ENCODE measurements at regions not wholly inside any gene's neighbourhood (a gene's known extent, or its start where the extent isn't known, plus 50 kb on each side); places are given as distances from the start of the nearest gene placed in this dataset.
A peak's percentile ranks its signal among the peaks of the same experiment; 100 is the strongest.

GRCh38 chr4:123288309-123289025 is 108.1 kb upstream of the SPRY1 start:
- H3K27ac Mint-ChIP-seq = peak overlapping the region in 1 of 2 donors; percentile 34
- H3K27me3 Mint-ChIP-seq (ENCODE audit: low read depth in 2 of 2) = peaks cover 8 to 10% of the 10 kb centered on the region in 2 donors
- intact Hi-C loops (cut with micrococcal nuclease) = no loop called here
- peaks cover 42 to 65% of the 10 kb centered on the region in 2 donors for H3K4me1 Mint-ChIP-seq
- peaks cover 9% of the 10 kb centered on the region for H3K9me3 ChIP-seq (ENCODE audit: control insufficient read depth, insufficient read depth, low read length)
- peak in 1 of 2 donors; percentile 14 for DNase-seq
- H3K4me3 Mint-ChIP-seq = peak overlapping the region; percentile 71
- no peak overlapping the region for H3K4me3 ChIP-seq (ENCODE audit: low read length)
- TF ChIP-seq, protein P1, sequence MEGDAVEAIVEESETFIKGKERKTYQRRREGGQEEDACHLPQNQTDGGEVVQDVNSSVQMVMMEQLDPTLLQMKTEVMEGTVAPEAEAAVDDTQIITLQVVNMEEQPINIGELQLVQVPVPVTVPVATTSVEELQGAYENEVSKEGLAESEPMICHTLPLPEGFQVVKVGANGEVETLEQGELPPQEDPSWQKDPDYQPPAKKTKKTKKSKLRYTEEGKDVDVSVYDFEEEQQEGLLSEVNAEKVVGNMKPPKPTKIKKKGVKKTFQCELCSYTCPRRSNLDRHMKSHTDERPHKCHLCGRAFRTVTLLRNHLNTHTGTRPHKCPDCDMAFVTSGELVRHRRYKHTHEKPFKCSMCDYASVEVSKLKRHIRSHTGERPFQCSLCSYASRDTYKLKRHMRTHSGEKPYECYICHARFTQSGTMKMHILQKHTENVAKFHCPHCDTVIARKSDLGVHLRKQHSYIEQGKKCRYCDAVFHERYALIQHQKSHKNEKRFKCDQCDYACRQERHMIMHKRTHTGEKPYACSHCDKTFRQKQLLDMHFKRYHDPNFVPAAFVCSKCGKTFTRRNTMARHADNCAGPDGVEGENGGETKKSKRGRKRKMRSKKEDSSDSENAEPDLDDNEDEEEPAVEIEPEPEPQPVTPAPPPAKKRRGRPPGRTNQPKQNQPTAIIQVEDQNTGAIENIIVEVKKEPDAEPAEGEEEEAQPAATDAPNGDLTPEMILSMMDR (IDR thresholded peaks at IDR 0.05) = no peak
- H3K27ac ChIP-seq (ENCODE audit: low read length) = no peak overlapping the region
- ATAC-seq = peak; percentile 77 to 97 (median 79)
- WGBS (ENCODE audit: insufficient coverage) = 42% methylated on average over 3 of the region's 3 CpGs
- H3K36me3 ChIP-seq (ENCODE audit: control insufficient read depth, insufficient read depth, low read length) = no peaks in the 10 kb centered on the region
- H3K36me3 Mint-ChIP-seq = peaks cover 17% of the 10 kb centered on the region
- peaks cover 6% of the 10 kb centered on the region for H3K4me1 ChIP-seq (ENCODE audit: control insufficient read depth, insufficient read depth, low read length)
- H3K9me3 Mint-ChIP-seq = peaks cover 2 to 7% of the 10 kb centered on the region in 2 donors
- H3K27me3 ChIP-seq (ENCODE audit: control insufficient read depth, insufficient read depth, low read length) = no peaks in the 10 kb centered on the region

- Mint-ChIP-seq H3K9me3 (peaks cover 2 to 7% of the 10 kb centered on the region in 2 donors), H3K36me3 (peaks cover 17% of the 10 kb centered on the region), H3K27ac (no peak overlapping the region), H3K4me3 (no peak overlapping the region), H3K4me1 (peaks cover 39 to 62% of the 10 kb centered on the region in 2 donors), H3K27me3 (ENCODE audit: low read depth in 2 of 2) (peaks cover 0 to 18% of the 10 kb centered on the region in 2 donors)
- ATAC-seq = no peak
- intact Hi-C loops (cut with micrococcal nuclease) = no loop called here
- Histone ChIP-seq H3K36me3 (ENCODE audit: control insufficient read depth, insufficient read depth, low read length) (no peaks in the 10 kb centered on the region), H3K27me3 (ENCODE audit: control insufficient read depth, insufficient read depth, low read length) (no peaks in the 10 kb centered on the region), H3K27ac (ENCODE audit: low read length) (no peak overlapping the region), H3K4me3 (ENCODE audit: low read length) (no peak overlapping the region), H3K4me1 (ENCODE audit: control insufficient read depth, insufficient read depth, low read length) (peaks cover 10% of the 10 kb centered on the region), H3K9me3 (ENCODE audit: control insufficient read depth, insufficient read depth, low read length) (peaks cover 9% of the 10 kb centered on the region)
- TF ChIP-seq, protein P1 (IDR thresholded peaks at IDR 0.05) = no peak
- peak in 1 of 2 donors; percentile 24 for DNase-seq
Observed at GRCh38 chr4:123291329-123291728, 105.3 kb upstream of the SPRY1 start.

DNA sequence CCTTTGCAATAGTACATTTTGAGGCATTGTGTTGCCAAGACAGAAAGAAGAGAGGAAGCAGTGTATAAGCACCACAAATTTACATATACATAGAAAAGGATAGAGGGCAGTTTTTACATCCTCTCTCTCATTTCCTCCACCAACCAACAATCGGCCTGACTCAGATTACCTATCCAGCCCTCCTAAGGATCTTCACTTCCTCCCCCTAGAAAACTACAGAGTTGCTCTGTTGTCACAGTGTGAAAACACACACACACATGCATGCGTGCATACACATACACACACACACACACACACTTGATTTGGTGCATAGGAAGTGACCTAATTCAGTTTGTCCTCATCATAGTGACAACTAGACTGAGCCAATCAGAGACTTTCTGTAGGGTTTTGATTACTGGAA is 98.8 kb upstream of the SPRY1 start:
- Mint-ChIP-seq H3K27me3 (ENCODE audit: low read depth in 2 of 2) (peaks cover 0 to 8% of the 10 kb centered on the region in 2 donors), H3K4me3 (no peak overlapping the region), H3K9me3 (no peaks in the 10 kb centered on the region), H3K27ac (no peak overlapping the region), H3K4me1 (peaks cover 53 to 65% of the 10 kb centered on the region in 2 donors), H3K36me3 (no peaks in the 10 kb centered on the region)
- Histone ChIP-seq H3K9me3 (ENCODE audit: control insufficient read depth, insufficient read depth, low read length) (peaks cover 2% of the 10 kb centered on the region), H3K4me3 (ENCODE audit: low read length) (no peak overlapping the region), H3K27ac (ENCODE audit: low read length) (no peak overlapping the region), H3K27me3 (ENCODE audit: control insufficient read depth, insufficient read depth, low read length) (no peaks in the 10 kb centered on the region), H3K4me1 (ENCODE audit: control insufficient read depth, insufficient read depth, low read length) (peaks cover 16% of the 10 kb centered on the region), H3K36me3 (ENCODE audit: control insufficient read depth, insufficient read depth, low read length) (no peaks in the 10 kb centered on the region)
- 60% methylated on average over 2 of the region's 2 CpGs for WGBS (ENCODE audit: insufficient coverage)
- TF ChIP-seq, protein P1 (IDR thresholded peaks at IDR 0.05) = no peak
- DNase-seq = no peak
- intact Hi-C loops (cut with micrococcal nuclease) = no loop called here
- ATAC-seq = peak; percentile 52

- H3K27me3 Mint-ChIP-seq (ENCODE audit: low read depth in 2 of 2) = peaks cover 0 to 8% of the 10 kb centered on the region in 2 donors
- intact Hi-C loops (cut with micrococcal nuclease) = no loop called here
- Histone ChIP-seq H3K27me3 (ENCODE audit: control insufficient read depth, insufficient read depth, low read length) (no peaks in the 10 kb centered on the region), H3K4me1 (ENCODE audit: control insufficient read depth, insufficient read depth, low read length) (peaks cover 16% of the 10 kb centered on the region), H3K9me3 (ENCODE audit: control insufficient read depth, insufficient read depth, low read length) (no peaks in the 10 kb centered on the region), H3K36me3 (ENCODE audit: control insufficient read depth, insufficient read depth, low read length) (no peaks in the 10 kb centered on the region), H3K4me3 (ENCODE audit: low read length) (no peak overlapping the region), H3K27ac (ENCODE audit: low read length) (no peak overlapping the region)
- no peak overlapping the region for H3K4me3 Mint-ChIP-seq
- DNase-seq (no peak), ATAC-seq (no peak)
- TF ChIP-seq, protein P1 (IDR thresholded peaks at IDR 0.05) = no peak
- no peaks in the 10 kb centered on the region for H3K36me3 Mint-ChIP-seq
- WGBS (ENCODE audit: insufficient coverage) = 100% methylated on average over 6 of the region's 6 CpGs
- no peak overlapping the region for H3K27ac Mint-ChIP-seq
- peaks cover 53 to 64% of the 10 kb centered on the region in 2 donors for H3K4me1 Mint-ChIP-seq
- no peaks in the 10 kb centered on the region for H3K9me3 Mint-ChIP-seq
Observed at GRCh38 chr4:123298261-123298660, 98.3 kb upstream of the SPRY1 start.

Data from natural killer cell (primary cell).